HCT116 (cell line): ENCODE measurements at regions not wholly inside any gene's neighbourhood (a gene's known extent, or its start where the extent isn't known, plus 50 kb on each side); places are given as distances from the start of the nearest gene placed in this dataset.
A peak's percentile ranks its signal among the peaks of the same experiment; 100 is the strongest.

ENCODE experiments used
- ATAC-seq: fragments of 200-7000 bp; cut with Tn5 transposase; 2 replicates; pipeline ENCODE4 v1.9.1; 2020; ENCODE audit warnings: mild to moderate bottlenecking, moderate library complexity
- BruUV-seq: library from RNA; stranded (reverse); fragments of 400-500 nt; replicated peaks from 2 replicates; lab custom pipeline; 2021; lab: Mats Ljungman, UMichigan
- CTCF ChIA-PET: fragments of 300-600 bp; sonication (Branson Sonifier 250); formaldehyde crosslinking; loops from one replicate; lab custom pipeline; 2021; ENCODE audit warnings: antibody characterized with exemption; lab: Charles Lee
- POLR2A ChIA-PET: fragments of 300-600, 350-600 bp; sonication (Branson Sonifier 250); formaldehyde crosslinking; loops from one replicate; lab custom pipeline; 2021; ENCODE audit warnings: antibody characterized with exemption; lab: Charles Lee
- RAD21 ChIA-PET, 2 experiments: fragments of 300-600 bp; sonication (Branson Sonifier 250); formaldehyde crosslinking; loops; one replicate each; lab custom pipeline; 2023; ENCODE audit warnings: low total read pairs in 2 of 2; ENCODE audit not compliant: uncharacterized antibody in 2 of 2, unreplicated experiment in 2 of 2, low non-redundant PET in 1 of 2; lab: Charles Lee
- DNase-seq: peaks from one replicate; pipeline ENCODE4 v3.0.0-alpha.2; 2010; ENCODE audit warnings: low read depth, low spot score
- H2AFZ ChIP-seq: fragments of 200-600 bp; shearing (Covaris generic), sonication (generic); 2 replicates; pipeline ENCODE4 v1.6.1; 2017; ENCODE audit warnings: low read depth, mixed run types, mixed read lengths, antibody characterized with exemption, low read length; ENCODE audit not compliant: poor library complexity, severe bottlenecking
- H3K27ac ChIP-seq: 2 replicates; pipeline ENCODE4 v1.5.1; 2012; ENCODE audit warnings: low read depth, low read length
- H3K27me3 ChIP-seq: fragments of 200-600 bp; sonication (generic); 2 replicates; pipeline ENCODE4 v1.6.1; 2016; ENCODE audit warnings: mixed run types, low read length, mixed read lengths; ENCODE audit not compliant: insufficient read depth
- H3K36me3 ChIP-seq, 2 experiments: fragments of 200-500 bp in 1 of 2; fragments of 200-600 bp in 1 of 2; sonication (Bioruptor generic) in 1 of 2; sonication (generic) in 1 of 2; 2 replicates each; pipeline versions ENCODE4 v1.5.1 to v1.6.1; 2014 to 2016; ENCODE audit warnings: low read length in 2 of 2, inconsistent platforms in 1 of 2, mixed read lengths in 1 of 2, mixed run types in 1 of 2; ENCODE audit not compliant: insufficient read depth in 2 of 2, control insufficient read depth in 1 of 2
- H3K4me1 ChIP-seq, 2 experiments: fragments of 200-600 bp in 1 of 2; sonication (generic) in 1 of 2; 2 replicates each; pipeline versions ENCODE4 v1.5.1 to v1.6.1; 2012 to 2017; ENCODE audit warnings: low read length in 2 of 2, inconsistent platforms in 1 of 2, mild to moderate bottlenecking in 1 of 2, mixed read lengths in 1 of 2, mixed run types in 1 of 2, moderate library complexity in 1 of 2; ENCODE audit not compliant: insufficient read depth in 2 of 2, control insufficient read depth in 1 of 2
- H3K4me2 ChIP-seq: fragments of 200-600 bp; sonication (generic); 2 replicates; pipeline ENCODE4 v1.6.1; 2017; ENCODE audit warnings: mixed run types, low read length, mixed read lengths
- H3K4me3 ChIP-seq, 2 experiments: fragments of 200-600 bp in 1 of 2; sonication (generic) in 1 of 2; replicated peaks in 1 of 2; 2 replicates each; pipeline ENCODE4 v1.5.1; 2011 to 2016; ENCODE audit warnings: low read length in 2 of 2, control low read depth in 1 of 2, low read depth in 1 of 2, mild to moderate bottlenecking in 1 of 2, mixed read lengths in 1 of 2, mixed run types in 1 of 2
- H3K79me2 ChIP-seq: fragments of 200-600 bp; sonication (generic); 2 replicates; pipeline ENCODE4 v1.6.1; 2017; ENCODE audit warnings: mild to moderate bottlenecking, mixed run types, low read length, moderate library complexity, mixed read lengths; ENCODE audit not compliant: insufficient read depth
- H3K9ac ChIP-seq: fragments of 200-600 bp; sonication (generic); 2 replicates; pipeline ENCODE4 v1.6.1; 2016; ENCODE audit warnings: low read length, mixed read lengths
- H3K9me2 ChIP-seq: fragments of 200-600 bp; sonication (generic), shearing (Covaris generic); 2 replicates; pipeline ENCODE4 v1.6.1; 2017; ENCODE audit warnings: mixed run types, mild to moderate bottlenecking, moderate library complexity; ENCODE audit not compliant: insufficient read depth
- H3K9me3 ChIP-seq, 2 experiments: fragments of 200-500 bp in 1 of 2; fragments of 200-600 bp in 1 of 2; sonication (Bioruptor generic) in 1 of 2; sonication (generic) in 1 of 2; 2 replicates each; pipeline ENCODE4 v1.6.1; 2014 to 2017; ENCODE audit warnings: low read length in 2 of 2, mixed read lengths in 2 of 2, inconsistent platforms in 1 of 2, low read depth in 1 of 2, mild to moderate bottlenecking in 1 of 2, mixed run types in 1 of 2, moderate library complexity in 1 of 2; ENCODE audit not compliant: control insufficient read depth in 1 of 2, insufficient read depth in 1 of 2
- H4K20me1 ChIP-seq: fragments of 200-600 bp; sonication (generic), shearing (Covaris generic); 2 replicates; pipeline ENCODE4 v1.6.1; 2017; ENCODE audit warnings: mixed run types, mild to moderate bottlenecking, moderate library complexity; ENCODE audit not compliant: insufficient read depth
- CBX3 ChIP-seq: IDR thresholded peaks from 2 replicates; pipeline ENCODE4 v1.6.1; 2012; ENCODE audit warnings: low read depth
- EZH2phosphoT487 ChIP-seq: fragments of 200-600 bp; IDR thresholded peaks from 2 replicates; pipeline ENCODE4 v1.6.1; 2018; ENCODE audit warnings: antibody characterized with exemption, borderline replicate concordance
- FOSL1 ChIP-seq: IDR thresholded peaks from 2 replicates; pipeline ENCODE4 v1.6.1; 2012; ENCODE audit warnings: low read depth
- JUND ChIP-seq: IDR thresholded peaks from 2 replicates; pipeline ENCODE4 v1.6.1; 2012
- RAD21 ChIP-seq: IDR thresholded peaks from 2 replicates; pipeline ENCODE4 v1.6.1; 2012; ENCODE audit warnings: low read depth, mild to moderate bottlenecking
- TCF7L2 ChIP-seq: IDR thresholded peaks from 2 replicates; pipeline ENCODE4 v1.7.0; 2011; ENCODE audit warnings: borderline replicate concordance, inconsistent platforms; ENCODE audit not compliant: insufficient read depth, insufficient read length; ENCODE audit errors: extremely low read depth
- intact Hi-C: fragments of 100-400 bp; cut with micrococcal nuclease; formaldehyde crosslinking; loops from 2 replicates; pipeline ENCODE4 v1.10.0; 2022
- TF ChIP-seq, protein P1 (sequence below): IDR thresholded peaks from 2 replicates; pipeline ENCODE4 v1.6.1; 2012
- TF ChIP-seq, protein P2 (sequence below), 3 experiments: fragments of 200-600 bp in 1 of 3; sonication (generic) in 1 of 3; IDR thresholded peaks in 2 of 3; conservative IDR thresholded peaks in 1 of 3; 2 replicates each; pipeline ENCODE4 v1.5.1; 2012 to 2017; ENCODE audit warnings: low read depth in 2 of 3, low read length in 2 of 3, antibody characterized with exemption in 1 of 3, borderline replicate concordance in 1 of 3, control low read depth in 1 of 3, mild to moderate bottlenecking in 1 of 3, mixed read lengths in 1 of 3, mixed run types in 1 of 3, moderate library complexity in 1 of 3; ENCODE audit not compliant: insufficient read depth in 1 of 3

DNA sequence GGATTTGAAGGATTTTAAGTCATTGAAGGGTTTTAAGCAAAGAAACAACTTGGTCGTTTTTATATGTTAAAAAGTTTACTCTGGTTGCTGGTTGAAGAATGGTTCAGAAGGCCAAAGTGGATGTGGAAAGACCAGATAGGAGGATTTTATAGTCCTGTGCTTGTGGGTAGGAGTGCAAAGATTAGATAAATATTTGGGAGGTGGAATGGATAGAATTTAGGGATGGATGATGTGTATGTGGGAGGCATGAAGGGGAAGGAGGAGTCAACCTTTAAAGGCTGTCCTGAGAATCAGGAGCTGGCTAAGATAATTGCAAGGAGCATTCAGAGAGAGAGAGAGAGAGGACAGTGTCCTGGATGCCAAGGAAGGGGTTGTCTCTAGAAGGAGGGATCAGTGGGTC lies 190.1 kb upstream of the SPRED2 start:
- no peak overlapping the region for H3K27ac ChIP-seq
- no peaks in the 10 kb centered on the region for H3K79me2 ChIP-seq
- H3K4me1 ChIP-seq, result no peaks in the 10 kb centered on the region
- ATAC-seq (no peak), DNase-seq (no peak)
- no peaks in the 10 kb centered on the region for H3K36me3 ChIP-seq
- peaks cover 9% of the 10 kb centered on the region; the same call in 1 of the 2 replicates for H3K27me3 ChIP-seq
- POLR2A ChIA-PET, result no interaction called here
- no peaks in the 10 kb centered on the region for H4K20me1 ChIP-seq
- H3K9me3 ChIP-seq, result no peaks in the 10 kb centered on the region
- no TSS peak for BruUV-seq
- RAD21 ChIA-PET, result no interaction called here
- no peak overlapping the region for H3K4me3 ChIP-seq
- intact Hi-C loops, result no loop called here
- TF ChIP-seq JUND (no peak), CBX3 (no peak), FOSL1 (no peak), EZH2phosphoT487 (no peak)
- TF ChIP-seq, protein P1, sequence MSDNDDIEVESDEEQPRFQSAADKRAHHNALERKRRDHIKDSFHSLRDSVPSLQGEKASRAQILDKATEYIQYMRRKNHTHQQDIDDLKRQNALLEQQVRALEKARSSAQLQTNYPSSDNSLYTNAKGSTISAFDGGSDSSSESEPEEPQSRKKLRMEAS, result no peak
- H3K9me2 ChIP-seq, result no peaks in the 10 kb centered on the region
- no peak overlapping the region for H3K4me2 ChIP-seq
- CTCF ChIA-PET, result no interaction called here
- H2AFZ ChIP-seq, result no peak overlapping the region
- no peak overlapping the region for H3K9ac ChIP-seq

DNA sequence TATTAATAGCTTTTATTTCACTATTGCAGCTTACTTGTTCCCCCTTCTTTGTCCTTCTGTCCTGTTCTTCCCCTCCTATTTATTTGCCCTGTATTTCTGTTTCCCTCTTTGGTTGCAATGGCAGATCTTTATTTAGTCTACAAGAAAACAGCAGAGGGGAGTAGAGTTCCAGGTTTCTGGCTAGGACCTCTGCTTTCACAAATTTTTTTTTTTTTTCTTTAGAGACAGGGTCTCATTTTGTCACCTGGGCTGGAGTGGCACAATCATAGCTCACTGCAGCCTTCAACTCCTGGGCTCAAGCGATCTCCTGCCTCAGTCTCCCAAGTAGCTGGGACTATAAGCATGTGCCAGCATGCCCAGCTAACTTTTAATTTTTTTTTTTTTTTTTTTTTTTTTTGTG lies 188.1 kb upstream of the SPRED2 start:
- CTCF ChIA-PET, result no interaction called here

More for the DNA sequence above, 188.1 kb upstream of the SPRED2 start:
- no peaks in the 10 kb centered on the region for H3K79me2 ChIP-seq
- DNase-seq, result no peak
- no peaks in the 10 kb centered on the region for H3K4me1 ChIP-seq
- no peak overlapping the region for H3K4me3 ChIP-seq
- H3K9ac ChIP-seq, result no peak overlapping the region
- H3K36me3 ChIP-seq, result no peaks in the 10 kb centered on the region
- H3K27ac ChIP-seq, result no peak overlapping the region
- TF ChIP-seq TCF7L2 (no peak), RAD21 (peak; percentile 22; the same call in 1 of the 2 replicates)
- TF ChIP-seq, protein P2, sequence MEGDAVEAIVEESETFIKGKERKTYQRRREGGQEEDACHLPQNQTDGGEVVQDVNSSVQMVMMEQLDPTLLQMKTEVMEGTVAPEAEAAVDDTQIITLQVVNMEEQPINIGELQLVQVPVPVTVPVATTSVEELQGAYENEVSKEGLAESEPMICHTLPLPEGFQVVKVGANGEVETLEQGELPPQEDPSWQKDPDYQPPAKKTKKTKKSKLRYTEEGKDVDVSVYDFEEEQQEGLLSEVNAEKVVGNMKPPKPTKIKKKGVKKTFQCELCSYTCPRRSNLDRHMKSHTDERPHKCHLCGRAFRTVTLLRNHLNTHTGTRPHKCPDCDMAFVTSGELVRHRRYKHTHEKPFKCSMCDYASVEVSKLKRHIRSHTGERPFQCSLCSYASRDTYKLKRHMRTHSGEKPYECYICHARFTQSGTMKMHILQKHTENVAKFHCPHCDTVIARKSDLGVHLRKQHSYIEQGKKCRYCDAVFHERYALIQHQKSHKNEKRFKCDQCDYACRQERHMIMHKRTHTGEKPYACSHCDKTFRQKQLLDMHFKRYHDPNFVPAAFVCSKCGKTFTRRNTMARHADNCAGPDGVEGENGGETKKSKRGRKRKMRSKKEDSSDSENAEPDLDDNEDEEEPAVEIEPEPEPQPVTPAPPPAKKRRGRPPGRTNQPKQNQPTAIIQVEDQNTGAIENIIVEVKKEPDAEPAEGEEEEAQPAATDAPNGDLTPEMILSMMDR (IDR thresholded peaks at IDR 0.05 in 2 of 3, conservative IDR thresholded peaks at IDR 0.05 in 1 of 3; ENCODE audit: borderline replicate concordance in 1 of 3, insufficient read depth in 1 of 3, low read depth in 2 of 3, low read length in 2 of 3), result 0 out of 6 replicates have a peak, but pooled peaks of 1 of the 3 experiments have one; percentile 8
- no peaks in the 10 kb centered on the region for H3K9me3 ChIP-seq
- H4K20me1 ChIP-seq, result no peaks in the 10 kb centered on the region
- POLR2A ChIA-PET, result no interaction called here
- no peaks in the 10 kb centered on the region for H3K9me2 ChIP-seq
- peaks cover 9% of the 10 kb centered on the region; the same call in 1 of the 2 replicates for H3K27me3 ChIP-seq
- H2AFZ ChIP-seq, result no peak overlapping the region
- intact Hi-C loops, result no loop called here
- RAD21 ChIA-PET, result no interaction called here
- H3K4me2 ChIP-seq, result no peak overlapping the region
- BruUV-seq, result no TSS peak
- no peak for ATAC-seq
